ENCODE measurements at regions not wholly inside any gene's neighbourhood (a gene's known extent, or its start where the extent isn't known, plus 50 kb on each side); places are given as distances from the start of the nearest gene placed in this dataset.
"Not testable (repeated sequence)": the region's sequence is repeated elsewhere in the genome, so short reads cannot be mapped to it uniquely, and the experiment has no call there.

- in situ Hi-C loops (cut with HindIII; ENCODE audit: low pct_unique_long_range_greater_than_20kb, low sequenced_read_pairs), result no loop called here
- no peak for DNase-seq (ENCODE audit: low read depth, low spot score)
Observed at GRCh38 chr5:71771191-71771590, 52.1 kb downstream of the CARTPT start.

GRCh38 chr5:71778678-71779276, 59.7 kb downstream of the CARTPT start:
- DNase-seq (ENCODE audit: low read depth, low spot score), result peak; percentile 55
- in situ Hi-C loops (cut with HindIII; ENCODE audit: low pct_unique_long_range_greater_than_20kb, low sequenced_read_pairs), result no loop called here

DNA sequence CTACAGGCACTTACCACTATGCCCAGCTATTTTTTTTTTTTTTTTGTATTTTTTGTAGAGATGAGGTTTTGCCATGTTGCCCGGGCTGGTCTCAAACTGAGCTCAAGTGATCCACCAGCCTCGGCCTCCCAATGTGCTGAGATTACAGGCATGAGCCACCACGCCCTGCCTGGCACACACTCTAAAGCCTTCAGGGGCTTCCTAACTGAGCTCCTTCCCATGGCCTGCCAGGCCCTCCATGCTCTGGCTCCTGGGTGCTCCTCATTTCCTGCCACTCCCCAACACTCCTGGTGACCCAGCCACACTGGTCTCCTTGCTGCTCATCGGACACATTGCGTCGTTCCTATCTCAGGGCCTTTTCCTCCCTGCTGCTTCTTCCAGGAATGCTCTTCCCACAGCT, 61.5 kb downstream of the CARTPT start:
- in situ Hi-C loops (cut with HindIII; ENCODE audit: low pct_unique_long_range_greater_than_20kb, low sequenced_read_pairs), result no loop called here
- DNase-seq (ENCODE audit: low read depth, low spot score), result no peak

- no peak for DNase-seq (ENCODE audit: low read depth, low spot score)
- in situ Hi-C loops (cut with HindIII; ENCODE audit: low pct_unique_long_range_greater_than_20kb, low sequenced_read_pairs), result no loop called here
Observed at GRCh38 chr5:71782393-71782770, 63.3 kb downstream of the CARTPT start.

DNA sequence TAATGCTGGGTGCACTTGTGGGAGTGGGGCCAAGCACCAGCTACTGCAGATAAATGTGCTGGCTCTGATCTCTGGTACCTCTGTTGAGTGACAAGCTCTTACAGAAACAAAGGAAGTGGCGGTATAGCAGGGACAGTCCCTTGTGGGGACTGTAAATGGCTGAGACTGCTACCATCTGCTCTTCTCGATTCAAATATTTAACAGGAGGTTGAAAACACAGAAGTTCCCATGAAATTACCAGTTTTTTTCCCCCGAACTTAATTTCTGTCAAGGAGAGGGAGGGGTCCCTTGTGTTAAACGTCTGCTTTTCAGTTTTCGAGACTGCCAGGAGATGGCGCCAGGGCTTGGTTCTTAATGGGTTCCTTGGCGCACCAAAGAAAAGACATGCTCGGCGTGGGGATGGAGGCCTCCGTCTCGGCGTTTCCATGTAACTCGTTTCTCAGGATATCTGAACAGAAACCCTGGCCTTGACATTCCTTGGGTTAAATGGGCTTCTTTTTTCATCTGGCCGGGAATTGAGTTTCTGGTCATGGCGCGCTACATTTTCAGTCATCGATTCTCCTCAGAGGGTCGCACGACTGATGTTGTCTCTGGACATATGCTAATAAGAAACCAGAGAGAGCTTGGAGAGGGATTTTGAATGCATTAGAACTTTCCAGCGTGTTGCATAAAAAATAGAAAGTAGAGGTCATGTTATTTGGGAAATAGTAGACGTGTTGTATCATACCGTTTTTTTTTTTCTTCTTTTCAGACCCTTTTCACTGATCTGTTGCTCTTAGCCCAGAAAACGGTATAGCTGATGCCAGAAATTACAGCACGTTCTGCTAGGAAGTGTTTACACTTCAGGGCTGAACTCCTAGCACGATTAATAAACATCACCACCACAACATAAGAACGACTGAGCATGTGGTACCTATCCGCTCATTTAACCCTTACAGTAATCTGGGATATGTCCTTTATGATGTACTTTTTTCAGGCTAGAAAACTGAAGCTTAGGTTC, 64.0 kb downstream of the CARTPT start:
- in situ Hi-C loops (cut with HindIII; ENCODE audit: low pct_unique_long_range_greater_than_20kb, low sequenced_read_pairs), result no loop called here
- DNase-seq (ENCODE audit: low read depth, low spot score), result peak; percentile 81

GRCh38 chr5:71783891-71784290, 64.8 kb downstream of the CARTPT start:
- in situ Hi-C loops (cut with HindIII; ENCODE audit: low pct_unique_long_range_greater_than_20kb, low sequenced_read_pairs), result no loop called here
- DNase-seq (ENCODE audit: low read depth, low spot score), result no peak

GRCh38 chr5:71786337-71787055, 67.4 kb downstream of the CARTPT start:
- in situ Hi-C loops (cut with HindIII; ENCODE audit: low pct_unique_long_range_greater_than_20kb, low sequenced_read_pairs), result no loop called here
- DNase-seq (ENCODE audit: low read depth, low spot score), result peak; percentile 54

- DNase-seq (ENCODE audit: low read depth, low spot score), result no peak
- in situ Hi-C loops (cut with HindIII; ENCODE audit: low pct_unique_long_range_greater_than_20kb, low sequenced_read_pairs), result no loop called here
Observed at GRCh38 chr5:71788794-71789193, 69.7 kb downstream of the CARTPT start.

- DNase-seq (ENCODE audit: low read depth, low spot score), result no peak
- in situ Hi-C loops (cut with HindIII; ENCODE audit: low pct_unique_long_range_greater_than_20kb, low sequenced_read_pairs), result no loop called here
Observed at GRCh38 chr5:71789746-71790145, 70.7 kb downstream of the CARTPT start.

DNA sequence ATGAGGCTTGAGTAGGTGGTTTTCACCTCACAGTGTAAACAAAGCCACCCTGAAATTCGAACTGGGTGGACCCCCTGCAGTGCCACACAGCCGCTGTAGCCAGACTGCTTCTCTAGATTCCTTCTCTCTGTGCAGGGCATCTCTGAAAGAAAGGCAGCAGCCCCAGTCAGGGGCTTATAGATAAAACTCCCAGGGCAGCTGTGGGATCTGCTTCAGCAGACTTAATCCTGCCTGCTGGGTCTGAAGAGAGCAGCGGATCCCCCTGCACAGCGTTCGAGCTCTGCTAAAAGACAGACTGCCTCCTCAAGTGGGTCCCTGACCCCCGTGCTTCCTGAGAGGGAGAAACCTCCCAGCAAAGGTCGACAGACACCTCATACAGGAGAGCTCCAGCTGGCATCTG, 71.4 kb downstream of the CARTPT start:
- in situ Hi-C loops (cut with HindIII; ENCODE audit: low pct_unique_long_range_greater_than_20kb, low sequenced_read_pairs), result no loop called here
- DNase-seq (ENCODE audit: low read depth, low spot score), result no peak

- DNase-seq (ENCODE audit: low read depth, low spot score); in situ Hi-C loops (cut with HindIII; ENCODE audit: low pct_unique_long_range_greater_than_20kb, low sequenced_read_pairs): not testable (repeated sequence)
Observed at GRCh38 chr5:71792041-71792440, 73.0 kb downstream of the CARTPT start.

- in situ Hi-C loops (cut with HindIII; ENCODE audit: low pct_unique_long_range_greater_than_20kb, low sequenced_read_pairs), result no loop called here
- no peak for DNase-seq (ENCODE audit: low read depth, low spot score)
Observed at GRCh38 chr5:71794061-71794695, 75.1 kb downstream of the CARTPT start.

GRCh38 chr5:71802673-71803072, 83.6 kb downstream of the CARTPT start:
- in situ Hi-C loops (cut with HindIII; ENCODE audit: low pct_unique_long_range_greater_than_20kb, low sequenced_read_pairs), result no loop called here
- no peak for DNase-seq (ENCODE audit: low read depth, low spot score)

DNA sequence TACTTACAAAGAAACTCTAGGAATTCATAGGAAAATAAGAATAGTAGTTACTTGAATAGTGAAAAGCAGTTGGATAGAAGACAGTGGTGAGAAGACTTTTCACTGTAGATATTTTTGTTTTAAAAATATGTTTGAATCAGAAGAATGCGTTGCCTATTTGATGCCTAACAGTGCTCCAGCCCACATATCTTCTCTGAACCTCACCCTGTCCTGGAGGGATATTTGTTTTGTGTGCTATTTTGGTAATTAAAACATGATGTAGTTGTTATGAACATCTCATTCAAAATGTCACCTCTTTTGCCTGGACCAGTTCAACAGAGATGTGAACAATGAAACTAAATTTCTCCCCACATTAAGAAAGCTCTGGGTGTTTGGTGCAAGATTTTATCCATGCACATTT, 87.6 kb downstream of the CARTPT start:
- in situ Hi-C loops (cut with HindIII; ENCODE audit: low pct_unique_long_range_greater_than_20kb, low sequenced_read_pairs), result no loop called here
- no peak for DNase-seq (ENCODE audit: low read depth, low spot score)

DNA sequence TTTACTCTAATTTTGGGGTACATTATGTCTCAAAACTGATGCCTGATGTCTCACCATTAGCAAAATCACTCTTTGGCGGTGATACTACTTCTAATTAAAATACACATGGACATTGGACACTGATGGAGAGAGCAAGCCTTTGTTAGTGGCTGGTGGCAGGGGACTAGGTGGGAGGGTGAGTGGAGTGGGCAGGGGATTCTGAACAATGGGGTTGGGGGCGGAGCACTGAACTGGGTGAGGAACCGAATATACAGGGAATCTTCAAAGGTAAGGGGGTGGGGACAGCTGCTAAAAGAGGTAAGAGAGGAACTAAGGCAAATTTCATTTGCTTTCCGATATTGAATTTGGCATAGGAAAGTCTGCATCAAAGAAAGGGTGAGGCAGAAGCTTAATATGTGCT, 88.8 kb downstream of the CARTPT start:
- no peak for DNase-seq (ENCODE audit: low read depth, low spot score)
- in situ Hi-C loops (cut with HindIII; ENCODE audit: low pct_unique_long_range_greater_than_20kb, low sequenced_read_pairs), result no loop called here

DNA sequence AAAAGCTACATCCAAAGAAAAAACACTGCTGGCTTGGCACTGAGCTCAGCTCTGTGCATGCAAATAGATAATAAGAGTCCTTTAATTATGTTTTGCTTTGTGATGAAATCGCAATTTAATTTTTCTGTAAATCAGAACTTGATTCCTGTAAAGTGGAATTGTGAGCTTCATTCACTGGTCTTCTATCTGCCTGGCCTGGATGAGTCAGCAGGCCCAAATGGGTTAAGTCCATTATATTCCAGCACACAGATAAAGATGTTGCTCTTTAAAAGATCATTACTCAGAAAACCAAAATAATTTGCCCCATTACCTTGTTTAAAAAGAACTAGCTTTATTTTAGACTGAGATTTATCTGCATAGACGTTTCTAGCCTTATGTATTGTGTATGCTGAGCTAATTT, 90.4 kb downstream of the CARTPT start:
- in situ Hi-C loops (cut with HindIII; ENCODE audit: low pct_unique_long_range_greater_than_20kb, low sequenced_read_pairs), result no loop called here
- DNase-seq (ENCODE audit: low read depth, low spot score), result no peak

DNA sequence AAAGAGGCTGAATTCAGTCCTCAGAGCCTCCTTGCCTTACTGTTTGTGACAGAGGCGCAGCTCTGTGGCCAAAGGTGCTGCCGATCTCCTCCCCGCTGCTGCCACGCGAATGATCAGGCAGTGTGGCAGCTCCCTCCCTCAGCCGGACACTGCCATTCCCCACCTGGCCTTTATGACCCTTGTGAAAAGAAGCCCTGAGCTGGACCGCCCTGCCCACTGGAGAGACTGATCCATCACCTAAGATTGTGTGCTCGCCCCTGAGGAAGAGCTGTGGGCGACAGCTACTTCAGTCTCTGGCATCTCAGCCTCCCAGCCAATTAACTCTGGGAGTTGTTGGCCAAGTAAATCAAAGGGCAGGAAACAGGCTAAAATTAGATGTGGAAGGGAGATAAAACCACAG, 90.9 kb downstream of the CARTPT start:
- DNase-seq (ENCODE audit: low read depth, low spot score), result no peak
- in situ Hi-C loops (cut with HindIII; ENCODE audit: low pct_unique_long_range_greater_than_20kb, low sequenced_read_pairs), result no loop called here

All from SK-MEL-5 (cell line).